Mucosa of descending colon (tissue), 3 donors: ENCODE measurements at regions not wholly inside any gene's neighbourhood (a gene's known extent, or its start where the extent isn't known, plus 50 kb on each side); places are given as distances from the start of the nearest gene placed in this dataset.

Source experiments
- ATAC-seq: fragments of 200-7000 bp; cut with Tn5 transposase; one replicate; pipeline ENCODE4 v1.9.1; 2020; ENCODE audit warnings: mild to moderate bottlenecking, moderate library complexity
- DNase-seq, 3 donors: peaks; one replicate each; pipeline ENCODE4 v3.0.0-alpha.2; 2020
- H3K36me3 ChIP-seq: fragments of 200-600 bp; one replicate; pipeline ENCODE4 v1.8.0; 2021; ENCODE audit warnings: low read depth, mild to moderate bottlenecking
- H3K4me1 ChIP-seq: fragments of 200-600 bp; one replicate; pipeline ENCODE4 v1.8.0; 2021; ENCODE audit warnings: low read depth, mild to moderate bottlenecking
- H3K4me3 ChIP-seq: fragments of 200-600 bp; one replicate; pipeline ENCODE4 v1.8.0; 2021; ENCODE audit warnings: mild to moderate bottlenecking
- H3K9me3 ChIP-seq: fragments of 200-600 bp; one replicate; pipeline ENCODE4 v1.8.0; 2021; ENCODE audit warnings: mild to moderate bottlenecking
- CTCF ChIP-seq: fragments of 200-600 bp; IDR thresholded peaks from one replicate; pipeline ENCODE4 v1.8.0; 2022; ENCODE audit warnings: antibody characterized with exemption, mild to moderate bottlenecking
- intact Hi-C, 2 donors: fragments of 100-400 bp; cut with DNase I in 1 of 2; cut with micrococcal nuclease in 1 of 2; formaldehyde crosslinking; loops; one replicate each; pipeline versions ENCODE4 v1.11.0 to v1.11.1; 2022; cut with DNase I, micrococcal nuclease
- donor health status: DM: no; HTN: no; CAD: no; lungs with moderate emphysema.
- donor health status: DM: no; HTN: no; CAD: no.
- donor health status: DM: no; HTN: yes; CAD: no.

DNA sequence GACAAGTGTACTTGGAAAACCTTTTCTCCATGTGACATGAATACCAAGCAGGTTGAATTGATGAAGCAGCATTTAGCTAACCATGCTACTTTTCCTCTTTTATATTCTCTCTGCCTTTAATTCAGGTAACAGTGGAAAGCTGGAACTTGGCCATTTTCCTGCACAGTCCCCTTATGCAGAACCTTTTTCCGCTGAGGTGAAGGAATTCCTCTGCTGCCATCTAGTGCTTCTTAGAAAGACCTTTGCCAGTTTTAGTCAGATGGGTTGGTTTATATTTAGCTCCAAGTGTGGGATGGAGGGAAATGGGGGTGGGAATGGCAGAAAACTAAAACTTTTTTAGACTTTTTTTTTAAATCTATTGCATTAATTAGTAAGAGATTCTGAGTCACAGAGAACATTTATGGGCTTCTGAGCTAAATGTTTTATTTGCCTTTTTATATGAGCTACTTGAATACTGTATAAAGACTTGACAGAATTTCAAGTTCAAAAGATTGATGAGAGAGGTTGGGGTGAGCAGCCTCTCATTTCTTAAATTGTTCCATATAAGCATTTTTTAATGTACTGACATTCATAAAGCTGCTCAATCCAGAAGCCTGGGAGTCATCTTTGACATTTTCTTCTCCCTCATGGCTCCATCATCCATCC, 153.9 kb upstream of the ZC3H12C start:
- Histone ChIP-seq H3K4me1 (no peaks in the 10 kb centered on the region), H3K4me3 (no peak overlapping the region), H3K9me3 (no peaks in the 10 kb centered on the region), H3K36me3 (no peaks in the 10 kb centered on the region)
- TF ChIP-seq CTCF = no peak
- intact Hi-C loops = no loop called here
- peak in 1 of 3 donors; percentile 59 for DNase-seq
- peak; percentile 64 for ATAC-seq

DNA sequence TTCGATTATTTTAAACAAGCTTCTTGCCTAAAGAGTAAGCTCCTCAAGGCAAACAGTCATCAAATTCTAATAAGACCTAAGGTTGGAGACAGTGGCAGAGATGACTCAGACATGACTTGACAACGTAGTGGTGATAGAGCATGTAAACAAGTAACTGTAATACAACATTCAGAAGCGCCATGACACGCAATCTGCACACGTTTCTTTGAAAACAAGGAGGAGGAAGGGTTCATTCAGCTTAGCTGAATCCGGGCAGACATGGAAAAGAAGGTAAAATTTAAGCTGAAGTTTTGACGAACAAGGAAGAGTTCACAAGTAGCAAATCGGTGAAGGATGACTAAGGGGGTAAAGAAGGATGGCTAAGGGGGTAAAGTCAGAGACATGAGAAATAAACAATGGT, 152.4 kb upstream of the ZC3H12C start:
- intact Hi-C loops = loop anchor here in 1 of 2 donors (10.0 kb wide), 2 partner anchors 154 to 254 kb away; partner anchors contain the start of gene ZC3H12C

GRCh38 chr11:109945626-109946321, 147.4 kb upstream of the ZC3H12C start:
- H3K4me3 ChIP-seq = no peak overlapping the region
- ATAC-seq = no peak
- no peak for DNase-seq
- peaks cover 7% of the 10 kb centered on the region for H3K4me1 ChIP-seq
- intact Hi-C loops = loop anchor here in 1 of 2 donors (10.0 kb wide), 2 partner anchors 149 to 249 kb away; partner anchors contain the start of gene ZC3H12C
- no peaks in the 10 kb centered on the region for H3K36me3 ChIP-seq
- TF ChIP-seq CTCF = no peak
- no peaks in the 10 kb centered on the region for H3K9me3 ChIP-seq

More for the DNA sequence above, 152.4 kb upstream of the ZC3H12C start:
- DNase-seq (no peak), ATAC-seq (no peak)
- H3K36me3 ChIP-seq = no peaks in the 10 kb centered on the region
- no peaks in the 10 kb centered on the region for H3K4me1 ChIP-seq
- no peak overlapping the region for H3K4me3 ChIP-seq
- H3K9me3 ChIP-seq = no peaks in the 10 kb centered on the region
- TF ChIP-seq CTCF = no peak

DNA sequence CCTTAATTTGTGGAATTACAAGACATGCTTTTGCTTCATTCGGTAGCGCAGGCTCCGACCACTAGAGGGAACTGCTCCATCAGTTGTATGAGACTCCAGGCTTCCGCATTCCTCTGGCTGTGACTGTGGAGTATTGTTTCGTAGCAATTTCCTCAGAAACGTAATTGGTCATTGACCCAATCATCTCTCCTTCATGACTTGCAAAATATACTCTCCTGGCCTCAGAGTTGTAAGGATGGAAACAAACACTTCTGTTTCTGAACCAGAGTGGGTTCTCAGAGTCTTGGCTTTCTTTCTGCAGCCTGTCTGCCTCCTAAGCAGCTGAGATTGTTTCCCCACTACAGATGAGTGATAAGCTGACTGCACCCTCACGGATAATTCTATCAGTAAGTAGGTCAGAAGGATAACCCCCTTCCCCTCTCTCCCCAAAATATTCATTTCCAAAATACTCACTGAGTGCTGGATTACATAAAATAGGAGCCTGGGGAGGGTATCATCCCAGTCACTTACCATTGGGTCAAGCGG, 146.8 kb upstream of the ZC3H12C start:
- Histone ChIP-seq H3K9me3 (no peaks in the 10 kb centered on the region), H3K36me3 (no peaks in the 10 kb centered on the region), H3K4me3 (no peak overlapping the region), H3K4me1 (peaks cover 7% of the 10 kb centered on the region)
- DNase-seq = peak; percentile 71 to 94 (median 82)
- TF ChIP-seq CTCF = peak; percentile 81
- peak; percentile 100 for ATAC-seq
- intact Hi-C loops = loop anchor here in 1 of 2 donors (10.0 kb wide), 2 partner anchors 148 to 248 kb away; partner anchors contain the start of gene ZC3H12C

GRCh38 chr11:109954534-109954933, 138.7 kb upstream of the ZC3H12C start:
- no peak for DNase-seq
- ATAC-seq = no peak
- H3K4me3 ChIP-seq = no peak overlapping the region
- intact Hi-C loops = no loop called here
- no peaks in the 10 kb centered on the region for H3K4me1 ChIP-seq
- no peaks in the 10 kb centered on the region for H3K36me3 ChIP-seq
- TF ChIP-seq CTCF = no peak
- H3K9me3 ChIP-seq = no peaks in the 10 kb centered on the region
